Fibroblast of mammary gland (primary cell): ENCODE measurements at regions not wholly inside any gene's neighbourhood (a gene's known extent, or its start where the extent isn't known, plus 50 kb on each side); places are given as distances from the start of the nearest gene placed in this dataset.
A peak's percentile ranks its signal among the peaks of the same experiment; 100 is the strongest.
"Not testable (repeated sequence)": the region's sequence is repeated elsewhere in the genome, so short reads cannot be mapped to it uniquely, and the experiment has no call there.

Experiments
- DNase-seq: peaks from one replicate; pipeline ENCODE4 v3.0.0-alpha.2; 2010; ENCODE audit warnings: low read depth
- H3K4me3 ChIP-seq: 2 replicates; pipeline ENCODE4 v1.5.1; 2011; ENCODE audit warnings: low read depth, mild to moderate bottlenecking, low read length, moderate library complexity; ENCODE audit not compliant: control insufficient read depth
- CTCF ChIP-seq: conservative IDR thresholded peaks from 2 replicates; pipeline ENCODE4 v1.5.1; 2011; ENCODE audit warnings: low read depth, low read length, inconsistent platforms; ENCODE audit not compliant: control insufficient read depth, insufficient read depth

- no peak overlapping the region for H3K4me3 ChIP-seq
- no peak for TF ChIP-seq CTCF
- DNase-seq: no peak
Measured at GRCh38 chr18:43786893-43787292, 509.6 kb upstream of the SYT4 start.

DNA sequence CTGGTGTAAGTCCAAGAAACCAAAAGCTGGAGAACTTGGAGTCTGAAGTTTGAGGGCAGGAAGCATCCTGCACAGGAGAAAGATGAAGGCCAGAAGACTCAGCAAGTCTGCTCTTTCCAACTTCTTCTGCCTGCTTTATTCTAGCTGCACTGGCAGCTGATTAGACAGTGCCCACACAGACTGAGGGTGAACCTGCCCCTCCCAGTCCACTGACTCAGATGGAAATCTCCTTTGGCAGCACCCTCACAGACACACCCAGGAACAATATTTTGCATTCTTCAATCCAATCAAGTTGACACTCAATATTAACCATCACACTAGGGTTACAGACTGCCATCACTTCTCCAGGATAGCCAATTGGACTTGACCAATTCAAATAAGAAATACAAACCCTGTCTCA, 510.4 kb upstream of the SYT4 start:
- DNase-seq, H3K4me3 ChIP-seq: not testable (repeated sequence)

- peak; percentile 59 for TF ChIP-seq CTCF
- peak; percentile 60 for DNase-seq
- no peak overlapping the region for H3K4me3 ChIP-seq
Measured at GRCh38 chr18:43789234-43790000, 512.1 kb upstream of the SYT4 start.

DNA sequence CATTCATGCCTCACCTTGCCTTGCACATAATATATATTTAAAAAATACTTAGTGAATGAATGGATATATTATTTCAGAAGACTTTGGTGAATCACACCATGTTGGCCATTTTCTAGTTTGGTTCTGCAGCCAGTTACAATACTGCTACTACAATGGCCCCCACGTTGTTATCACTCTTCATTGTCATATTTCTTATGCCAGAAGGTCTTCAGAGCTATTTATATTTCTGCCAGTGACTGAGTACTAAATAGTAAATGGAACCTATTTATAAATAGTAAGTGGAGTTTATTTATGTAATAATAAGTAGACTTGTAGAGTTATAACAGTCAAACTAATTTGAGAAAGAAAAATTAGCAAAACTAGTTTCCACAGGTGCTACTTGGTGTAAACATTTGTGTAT, 516.6 kb upstream of the SYT4 start:
- H3K4me3 ChIP-seq: no peak overlapping the region
- TF ChIP-seq CTCF: no peak

DNA sequence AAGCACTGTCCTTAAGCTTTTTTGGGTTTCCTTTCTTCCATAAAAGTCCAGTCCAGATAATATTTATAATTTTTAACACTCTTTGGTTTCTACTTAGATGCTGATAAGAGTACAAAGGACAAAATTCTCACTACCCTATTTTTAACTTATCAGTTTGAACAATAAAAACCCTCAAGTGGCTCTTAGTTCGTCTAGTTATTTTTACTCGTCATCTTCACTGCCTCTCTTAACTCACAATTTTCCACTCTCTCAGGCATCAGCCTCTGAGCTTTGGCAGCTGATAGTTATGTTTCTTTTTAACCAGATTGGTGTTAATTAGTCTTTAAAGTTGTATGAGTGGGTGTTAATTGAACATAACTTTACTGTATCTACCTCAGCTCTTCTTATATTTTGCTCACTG, 517.1 kb upstream of the SYT4 start:
- no peak for DNase-seq
- H3K4me3 ChIP-seq: no peak overlapping the region
- no peak for TF ChIP-seq CTCF

More for the DNA sequence above, 516.6 kb upstream of the SYT4 start:
- no peak for DNase-seq

GRCh38 chr18:43797347-43797746, 520.1 kb upstream of the SYT4 start:
- DNase-seq: no peak
- H3K4me3 ChIP-seq: no peak overlapping the region
- no peak for TF ChIP-seq CTCF

DNA sequence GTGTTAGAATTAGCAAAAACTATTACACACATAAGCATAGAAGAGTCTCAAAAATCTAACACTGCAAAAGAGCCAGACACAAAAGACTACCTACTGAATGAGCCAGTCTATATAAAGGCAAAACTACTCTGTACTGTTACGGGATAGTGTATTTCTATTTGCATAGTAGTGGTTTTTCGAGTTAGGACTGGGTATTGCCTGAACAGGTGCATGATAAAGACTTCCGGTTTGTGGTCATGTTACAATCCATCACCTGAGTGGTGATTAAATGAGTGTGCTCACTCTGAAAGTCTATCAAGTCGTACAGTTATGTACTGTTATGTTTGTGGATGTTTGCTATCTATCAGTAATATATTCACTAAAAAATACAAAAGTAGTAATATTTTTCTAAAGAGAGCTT, 523.3 kb upstream of the SYT4 start:
- TF ChIP-seq CTCF: no peak

More for the DNA sequence above, 523.3 kb upstream of the SYT4 start:
- no peak overlapping the region for H3K4me3 ChIP-seq
- DNase-seq: no peak
